Motor neuron (in vitro differentiated cells): ENCODE measurements at regions not wholly inside any gene's neighbourhood (a gene's known extent, or its start where the extent isn't known, plus 50 kb on each side); places are given as distances from the start of the nearest gene placed in this dataset.
"Not testable (repeated sequence)": the region's sequence is repeated elsewhere in the genome, so short reads cannot be mapped to it uniquely, and the experiment has no call there.

Experiments
- ATAC-seq, 8 experiments: fragments of 200-7000 bp; cut with Tn5 transposase; replicated peaks in 6 of 8; 2 replicates each; pipeline ENCODE4 v1.8.0; 2021; ENCODE audit warnings: mild to moderate bottlenecking in 8 of 8, moderate library complexity in 8 of 8
- H3K27ac ChIP-seq, 2 donors: fragments of 250-450 bp; sonication (Bioruptor Pico); 2 replicates each; pipeline ENCODE4 v1.9.0; 2021; ENCODE audit warnings: antibody characterized with exemption in 2 of 2, mild to moderate bottlenecking in 2 of 2, moderate library complexity in 1 of 2
- H3K4me1 ChIP-seq, 2 donors: fragments of 250-450 bp; sonication (Bioruptor Pico); replicated peaks in 1 of 2; 2 replicates each; pipeline ENCODE4 v1.6.1; 2021; ENCODE audit warnings: antibody characterized with exemption in 2 of 2, mild to moderate bottlenecking in 2 of 2, moderate library complexity in 1 of 2
- H3K4me3 ChIP-seq, 5 donors: fragments of 250-450 bp; sonication (Bioruptor Pico); 2 replicates each; pipeline ENCODE4 v1.9.0; 2021; ENCODE audit warnings: antibody characterized with exemption in 5 of 5, mild to moderate bottlenecking in 5 of 5, moderate library complexity in 4 of 5
- WGBS, 10 experiments: fragments of 450-650 bp; shearing (Covaris generic); methylation state at CpG; one replicate each; pipeline ENCODE4 v1.0.0; 2022; 5-methylcytosine and 5-hydroxymethylcytosine counted together
- in situ Hi-C, 9 experiments: fragments of 400-800 bp; cut with MboI; loops; one replicate each; pipeline ENCODE4 v1.15.0; 2021; ENCODE audit warnings: low sequenced_read_pairs in 9 of 9, low pct_unique_long_range_greater_than_20kb in 2 of 9; ENCODE audit not compliant: unreplicated experiment in 9 of 9

GRCh38 chr1:83481284-83481683 lies 517.6 kb downstream of the TTLL7 start:
- in situ Hi-C loops, result not testable (repeated sequence)

GRCh38 chr1:83479591-83480239 lies 519.2 kb downstream of the TTLL7 start:
- 40 to 100% (median 94%) methylated on average over 1 to 2 of the region's 5 CpGs; no CpG with 5 or more reads in 5 of the 10 experiments for WGBS, 10 experiments
- ATAC-seq, H3K4me1 ChIP-seq, H3K4me3 ChIP-seq, in situ Hi-C loops, H3K27ac ChIP-seq: not testable (repeated sequence)

More at GRCh38 chr1:83481284-83481683, 517.6 kb downstream of the TTLL7 start:
- not testable (repeated sequence) for H3K4me1 ChIP-seq, H3K27ac ChIP-seq, H3K4me3 ChIP-seq, ATAC-seq
- 80 to 87% (median 80%) methylated on average over 1 to 3 of the region's 4 CpGs; no CpG with 5 or more reads in 7 of the 10 experiments for WGBS, 10 experiments

DNA sequence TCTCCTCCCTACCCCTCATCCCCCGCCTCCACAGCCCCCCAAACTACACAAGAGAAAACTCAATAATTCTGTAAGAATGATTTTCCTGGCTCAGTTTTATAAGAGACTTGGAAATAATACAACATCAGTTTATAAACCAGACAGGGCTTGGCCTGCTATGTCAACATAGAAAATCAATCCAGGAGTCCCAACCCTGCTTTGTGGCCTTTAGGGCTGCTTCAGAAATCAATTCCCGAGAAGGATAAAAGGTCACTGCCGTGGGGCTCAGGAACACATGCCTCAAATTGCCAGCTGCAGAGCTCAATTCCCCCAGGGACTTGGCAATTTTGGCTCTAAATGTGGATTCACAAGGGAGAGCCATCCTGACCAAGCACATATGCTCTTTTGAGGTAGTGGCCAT lies 520.8 kb downstream of the TTLL7 start:
- in situ Hi-C loops, ATAC-seq, H3K4me1 ChIP-seq, H3K4me3 ChIP-seq, H3K27ac ChIP-seq: not testable (repeated sequence)
- WGBS, 10 experiments, result 100% methylated on average over 1 of the region's 3 CpGs; no CpG with 5 or more reads in 9 of the 10 experiments

GRCh38 chr1:83476518-83476917 lies 522.4 kb downstream of the TTLL7 start:
- ATAC-seq, H3K4me3 ChIP-seq, H3K27ac ChIP-seq, H3K4me1 ChIP-seq, in situ Hi-C loops: not testable (repeated sequence)
- 90 to 100% (median 100%) methylated on average over 1 to 2 of the region's 2 CpGs; no CpG with 5 or more reads in 6 of the 10 experiments for WGBS, 10 experiments

DNA sequence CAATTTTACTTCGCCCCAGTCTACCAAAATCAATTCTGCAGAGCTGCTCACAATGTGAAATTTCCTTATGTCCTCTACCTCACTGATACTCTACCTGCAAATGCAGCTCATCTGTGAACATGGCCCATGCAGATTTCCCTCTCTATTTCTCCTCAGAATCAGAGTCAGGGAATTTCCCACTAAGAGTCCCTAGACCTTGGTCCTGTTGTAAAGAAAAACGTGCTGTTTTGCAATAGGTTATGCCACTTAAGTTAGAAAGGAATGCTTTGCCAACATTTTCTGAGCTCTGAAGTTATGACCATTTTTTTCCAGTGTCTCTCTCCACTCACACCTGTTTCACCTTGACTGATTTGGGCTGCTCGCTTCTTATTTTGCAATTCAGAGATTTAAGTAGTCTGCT lies 524.0 kb downstream of the TTLL7 start:
- WGBS, 10 experiments, result 0 to 100% (median 60%) methylated on average over 1 to 2 of the region's 3 CpGs; no CpG with 5 or more reads in 3 of the 10 experiments
- H3K4me3 ChIP-seq, ATAC-seq, in situ Hi-C loops, H3K27ac ChIP-seq, H3K4me1 ChIP-seq: not testable (repeated sequence)

DNA sequence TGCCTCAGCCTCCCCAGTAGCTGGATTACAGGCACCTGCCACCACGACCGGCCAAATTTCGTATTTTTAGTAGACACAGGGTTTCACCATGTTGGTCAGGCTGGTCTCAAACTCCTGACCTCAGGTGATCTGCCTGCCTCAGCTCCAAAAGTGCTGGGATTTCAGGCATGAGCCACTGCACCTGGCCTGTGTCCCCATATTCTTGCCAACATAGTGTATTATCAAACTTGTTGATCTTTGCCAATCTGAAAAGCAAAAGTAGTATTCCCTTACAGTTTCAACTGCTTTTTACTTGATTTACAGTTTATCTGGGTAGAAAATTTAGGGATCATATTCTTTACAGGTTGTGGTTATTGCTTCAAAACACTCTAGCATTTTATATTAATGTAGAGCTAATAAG lies 524.9 kb downstream of the TTLL7 start:
- H3K27ac ChIP-seq, H3K4me3 ChIP-seq, in situ Hi-C loops, ATAC-seq, H3K4me1 ChIP-seq: not testable (repeated sequence)
- WGBS, 10 experiments, result 40 to 100% (median 94%) methylated on average over 1 to 3 of the region's 3 CpGs; no CpG with 5 or more reads in 6 of the 10 experiments

GRCh38 chr1:83472066-83472465 lies 526.9 kb downstream of the TTLL7 start:
- in situ Hi-C loops, result not testable (repeated sequence)
- WGBS, 10 experiments, result 0 to 86% (median 50%) methylated on average over 1 to 3 of the region's 3 CpGs; no CpG with 5 or more reads in 5 of the 10 experiments

GRCh38 chr1:83471272-83471671 lies 527.7 kb downstream of the TTLL7 start:
- H3K4me3 ChIP-seq, H3K27ac ChIP-seq, H3K4me1 ChIP-seq, ATAC-seq, in situ Hi-C loops: not testable (repeated sequence)
- WGBS, 10 experiments, result 100% methylated on average over 1 of the region's 1 CpG; no CpG with 5 or more reads in 9 of the 10 experiments

More at GRCh38 chr1:83472066-83472465, 526.9 kb downstream of the TTLL7 start:
- not testable (repeated sequence) for ATAC-seq, H3K4me1 ChIP-seq, H3K4me3 ChIP-seq, H3K27ac ChIP-seq

DNA sequence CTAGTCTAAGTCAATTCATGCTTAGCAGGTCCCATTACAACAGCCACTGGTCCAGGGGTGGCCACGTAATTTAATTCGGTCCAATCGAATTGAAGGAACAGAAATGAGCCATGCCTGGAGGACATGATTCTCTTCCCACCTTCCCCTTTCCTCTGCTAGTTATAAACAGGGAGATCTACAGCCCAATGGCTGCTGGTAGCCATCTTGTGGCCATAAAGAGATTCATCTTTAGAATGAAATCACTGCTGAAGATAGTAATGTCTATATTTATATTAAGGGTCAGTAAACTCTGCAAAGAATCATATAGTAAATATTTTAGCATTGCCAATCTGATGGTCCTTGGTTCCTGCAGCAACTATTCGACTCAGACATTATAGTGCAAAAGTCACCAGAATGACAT lies 530.6 kb downstream of the TTLL7 start:
- H3K27ac ChIP-seq, H3K4me3 ChIP-seq, in situ Hi-C loops, ATAC-seq, H3K4me1 ChIP-seq: not testable (repeated sequence)
- WGBS, 10 experiments, result 80 to 100% (median 92%) methylated on average over 2 to 3 of the region's 4 CpGs; no CpG with 5 or more reads in 5 of the 10 experiments

GRCh38 chr1:83457735-83458248 lies 541.1 kb downstream of the TTLL7 start:
- H3K4me1 ChIP-seq, H3K27ac ChIP-seq, ATAC-seq, in situ Hi-C loops, H3K4me3 ChIP-seq: not testable (repeated sequence)
- no CpG with 5 or more reads among the region's 1 CpG for WGBS, 10 experiments

- in situ Hi-C loops, ATAC-seq, H3K27ac ChIP-seq, H3K4me3 ChIP-seq, H3K4me1 ChIP-seq: not testable (repeated sequence)
- WGBS, 10 experiments, result 8 to 100% (median 89%) methylated on average over 1 to 2 of the region's 2 CpGs; no CpG with 5 or more reads in 1 of the 10 experiments
These were observed 541.7 kb downstream of the TTLL7 start for GRCh38 chr1:83457281-83457680.

DNA sequence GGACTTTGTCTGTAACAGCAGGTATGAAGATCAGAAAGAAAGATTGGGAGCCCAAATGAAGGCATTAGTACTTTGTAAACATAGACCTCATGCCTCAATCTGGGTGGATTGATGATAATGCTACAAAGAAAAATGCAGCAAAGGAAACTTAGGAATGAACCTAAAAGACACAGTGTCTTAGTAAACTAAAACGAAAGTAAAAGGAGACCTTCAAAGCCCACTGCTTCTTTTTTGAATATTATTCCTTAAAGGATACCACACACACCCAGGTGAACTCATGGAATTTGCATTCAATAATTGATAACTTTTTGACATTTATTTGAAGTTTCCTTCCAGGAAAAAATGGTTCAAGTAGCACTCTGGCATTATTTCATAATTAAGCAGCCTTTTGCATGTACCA lies 543.2 kb downstream of the TTLL7 start:
- ATAC-seq, H3K4me3 ChIP-seq, H3K27ac ChIP-seq, H3K4me1 ChIP-seq, in situ Hi-C loops: not testable (repeated sequence)
- 57 to 80% (median 66%) methylated on average over 1 of the region's 1 CpG; no CpG with 5 or more reads in 6 of the 10 experiments for WGBS, 10 experiments

GRCh38 chr1:83445873-83446272 lies 553.1 kb downstream of the TTLL7 start:
- in situ Hi-C loops, H3K4me3 ChIP-seq, H3K4me1 ChIP-seq, H3K27ac ChIP-seq: not testable (repeated sequence)
- ATAC-seq, result peak in 1 of 8 experiments; percentile 24
- no CpG with 5 or more reads among the region's 3 CpGs for WGBS, 10 experiments
